ENCODE measurements at regions not wholly inside any gene's neighbourhood (a gene's known extent, or its start where the extent isn't known, plus 50 kb on each side); places are given as distances from the start of the nearest gene placed in this dataset.

DNA sequence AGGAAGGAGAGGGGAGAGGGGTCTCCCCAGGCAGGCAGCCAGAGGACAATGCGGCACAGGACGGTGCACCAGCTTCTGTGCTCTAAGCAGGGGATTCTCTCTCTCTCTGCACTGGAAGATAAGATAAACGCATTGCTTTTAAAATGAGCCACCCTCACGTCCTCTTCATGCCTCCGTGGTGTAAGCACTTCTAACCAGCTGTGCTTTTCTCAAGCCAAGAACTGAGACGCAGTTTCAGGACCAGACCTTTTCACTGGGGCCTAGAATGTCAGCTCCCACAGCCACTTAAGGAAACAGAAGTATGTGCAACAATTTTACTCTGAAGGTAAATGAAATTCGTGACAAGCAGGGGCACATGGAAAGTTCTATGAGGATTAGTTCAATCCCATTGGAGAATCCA, 82.4 kb downstream of the PSMB1 start:
- TF ChIP-seq, protein P1, sequence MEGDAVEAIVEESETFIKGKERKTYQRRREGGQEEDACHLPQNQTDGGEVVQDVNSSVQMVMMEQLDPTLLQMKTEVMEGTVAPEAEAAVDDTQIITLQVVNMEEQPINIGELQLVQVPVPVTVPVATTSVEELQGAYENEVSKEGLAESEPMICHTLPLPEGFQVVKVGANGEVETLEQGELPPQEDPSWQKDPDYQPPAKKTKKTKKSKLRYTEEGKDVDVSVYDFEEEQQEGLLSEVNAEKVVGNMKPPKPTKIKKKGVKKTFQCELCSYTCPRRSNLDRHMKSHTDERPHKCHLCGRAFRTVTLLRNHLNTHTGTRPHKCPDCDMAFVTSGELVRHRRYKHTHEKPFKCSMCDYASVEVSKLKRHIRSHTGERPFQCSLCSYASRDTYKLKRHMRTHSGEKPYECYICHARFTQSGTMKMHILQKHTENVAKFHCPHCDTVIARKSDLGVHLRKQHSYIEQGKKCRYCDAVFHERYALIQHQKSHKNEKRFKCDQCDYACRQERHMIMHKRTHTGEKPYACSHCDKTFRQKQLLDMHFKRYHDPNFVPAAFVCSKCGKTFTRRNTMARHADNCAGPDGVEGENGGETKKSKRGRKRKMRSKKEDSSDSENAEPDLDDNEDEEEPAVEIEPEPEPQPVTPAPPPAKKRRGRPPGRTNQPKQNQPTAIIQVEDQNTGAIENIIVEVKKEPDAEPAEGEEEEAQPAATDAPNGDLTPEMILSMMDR (IDR thresholded peaks at IDR 0.05; ENCODE audit: low read depth, low read length, missing control alignments) = no peak
- H3K4me3 ChIP-seq (ENCODE audit: low read depth, low read length) = no peak overlapping the region
- no peak for DNase-seq (ENCODE audit: low read depth)

DNA sequence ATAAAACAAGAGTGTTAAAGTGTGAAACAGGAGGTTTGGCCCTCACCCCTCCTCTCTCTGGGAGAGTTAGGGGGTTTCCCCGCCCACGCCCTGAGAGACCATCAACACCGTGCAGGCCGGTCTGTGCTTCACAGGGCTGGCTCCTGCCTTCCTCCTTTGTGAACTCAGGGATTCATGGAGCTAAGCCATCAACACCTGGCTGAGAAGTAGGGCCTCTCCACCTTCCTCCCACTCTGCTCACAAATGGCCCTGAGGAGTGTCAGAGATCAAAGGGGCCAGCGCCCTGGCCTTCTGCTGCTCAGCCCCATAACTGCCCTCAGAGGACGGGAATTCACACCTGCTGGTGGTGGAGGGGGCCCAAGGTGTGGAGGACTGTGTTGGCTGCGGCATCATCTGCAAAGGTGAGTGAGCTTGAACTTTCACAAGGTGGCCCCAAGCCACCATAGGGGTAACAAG, 88.6 kb downstream of the PSMB1 start:
- DNase-seq (ENCODE audit: low read depth) = no peak

DNA sequence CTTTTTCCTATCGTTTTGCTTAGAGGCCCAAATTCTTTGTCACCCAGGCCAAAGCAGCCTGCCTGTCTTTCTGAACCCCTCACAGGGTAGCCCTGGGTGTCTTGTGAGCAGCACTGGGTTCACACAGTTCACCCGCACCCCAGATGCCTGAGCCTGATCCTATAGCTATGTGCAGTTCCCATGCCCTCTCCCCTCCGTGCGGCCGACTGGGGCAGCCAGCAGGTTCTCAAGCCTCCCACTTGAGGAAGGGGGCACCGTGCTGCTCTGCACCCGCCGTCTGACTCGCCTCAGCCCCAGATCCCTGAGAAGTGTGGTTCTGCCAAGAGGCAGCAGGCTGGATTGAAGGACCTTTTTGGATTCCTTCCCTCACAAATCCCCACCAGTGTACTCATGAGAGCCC, 89.0 kb downstream of the PSMB1 start:
- H3K4me3 ChIP-seq (ENCODE audit: low read depth, low read length) = no peak overlapping the region
- TF ChIP-seq, protein P1 (IDR thresholded peaks at IDR 0.05; ENCODE audit: low read depth, low read length, missing control alignments) = no peak
- no peak for DNase-seq (ENCODE audit: low read depth)

More for the DNA sequence above, 88.6 kb downstream of the PSMB1 start:
- H3K4me3 ChIP-seq (ENCODE audit: low read depth, low read length) = no peak overlapping the region
- TF ChIP-seq, protein P1 (IDR thresholded peaks at IDR 0.05; ENCODE audit: low read depth, low read length, missing control alignments) = no peak

DNA sequence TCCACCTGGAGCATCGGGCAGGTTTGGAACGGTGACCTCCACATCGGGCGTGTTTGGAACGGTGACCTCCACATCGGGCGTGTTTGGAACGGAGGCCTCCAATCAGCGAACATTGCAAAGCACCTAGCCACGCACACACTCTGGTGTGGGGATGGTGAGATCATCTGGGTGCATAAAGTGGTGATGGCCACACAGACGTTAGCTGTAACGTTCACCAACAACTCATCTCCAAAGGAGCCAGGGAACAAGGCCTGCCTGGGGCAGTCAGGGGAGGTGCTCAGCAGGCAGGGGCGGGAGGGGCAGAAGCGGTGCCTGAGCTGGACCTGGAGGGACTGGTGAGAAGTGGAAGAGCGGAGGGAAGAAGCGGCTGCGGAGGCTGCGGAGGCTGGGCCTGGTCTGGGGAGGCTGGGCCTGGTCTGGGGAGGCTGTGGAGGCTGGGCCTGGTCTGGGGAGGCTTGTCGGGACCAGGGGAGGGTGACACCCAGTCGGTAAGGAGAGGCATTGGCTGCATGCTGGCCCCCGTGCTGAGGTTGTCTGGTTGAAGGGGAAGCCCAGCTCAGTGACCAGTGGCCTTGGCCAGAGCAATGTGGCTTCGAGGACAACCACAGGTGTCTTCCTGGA, 89.9 kb downstream of the PSMB1 start:
- DNase-seq (ENCODE audit: low read depth) = no peak
- TF ChIP-seq, protein P1 (IDR thresholded peaks at IDR 0.05; ENCODE audit: low read depth, low read length, missing control alignments) = no peak
- H3K4me3 ChIP-seq (ENCODE audit: low read depth, low read length) = no peak overlapping the region

DNA sequence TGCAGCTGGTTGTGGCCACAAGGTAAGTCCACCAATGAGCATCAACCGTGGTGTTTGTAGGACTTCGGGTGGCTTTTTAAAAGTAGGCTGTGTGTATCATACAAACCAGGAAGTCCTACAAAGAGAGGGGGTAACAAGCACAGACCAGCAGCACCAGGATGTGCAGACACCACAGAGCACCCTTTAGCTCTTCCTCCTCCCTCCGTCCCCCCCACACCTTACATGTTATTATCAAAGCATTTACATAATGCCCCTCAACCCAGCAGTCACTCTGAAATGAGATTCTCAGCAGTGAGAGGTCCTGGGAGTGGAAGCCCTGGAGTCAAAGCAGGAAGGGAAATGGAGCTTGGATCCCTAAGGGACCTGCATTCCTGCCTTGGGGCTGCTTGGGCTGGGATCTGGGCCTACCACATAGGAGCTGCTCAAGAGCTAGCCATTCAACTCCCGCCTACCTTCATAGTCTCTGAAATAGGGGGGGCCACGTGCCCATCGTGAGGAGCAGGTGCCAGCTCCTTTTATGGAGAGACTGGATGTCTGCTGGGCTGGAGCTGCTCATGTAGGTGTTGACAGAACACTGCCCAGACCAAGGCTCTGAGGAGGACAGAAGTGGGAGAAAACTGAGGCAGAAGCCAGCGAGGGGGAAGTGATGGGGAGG, 90.6 kb downstream of the PSMB1 start:
- TF ChIP-seq, protein P1 (IDR thresholded peaks at IDR 0.05; ENCODE audit: low read depth, low read length, missing control alignments) = no peak
- H3K4me3 ChIP-seq (ENCODE audit: low read depth, low read length) = no peak overlapping the region
- no peak for DNase-seq (ENCODE audit: low read depth)

DNA sequence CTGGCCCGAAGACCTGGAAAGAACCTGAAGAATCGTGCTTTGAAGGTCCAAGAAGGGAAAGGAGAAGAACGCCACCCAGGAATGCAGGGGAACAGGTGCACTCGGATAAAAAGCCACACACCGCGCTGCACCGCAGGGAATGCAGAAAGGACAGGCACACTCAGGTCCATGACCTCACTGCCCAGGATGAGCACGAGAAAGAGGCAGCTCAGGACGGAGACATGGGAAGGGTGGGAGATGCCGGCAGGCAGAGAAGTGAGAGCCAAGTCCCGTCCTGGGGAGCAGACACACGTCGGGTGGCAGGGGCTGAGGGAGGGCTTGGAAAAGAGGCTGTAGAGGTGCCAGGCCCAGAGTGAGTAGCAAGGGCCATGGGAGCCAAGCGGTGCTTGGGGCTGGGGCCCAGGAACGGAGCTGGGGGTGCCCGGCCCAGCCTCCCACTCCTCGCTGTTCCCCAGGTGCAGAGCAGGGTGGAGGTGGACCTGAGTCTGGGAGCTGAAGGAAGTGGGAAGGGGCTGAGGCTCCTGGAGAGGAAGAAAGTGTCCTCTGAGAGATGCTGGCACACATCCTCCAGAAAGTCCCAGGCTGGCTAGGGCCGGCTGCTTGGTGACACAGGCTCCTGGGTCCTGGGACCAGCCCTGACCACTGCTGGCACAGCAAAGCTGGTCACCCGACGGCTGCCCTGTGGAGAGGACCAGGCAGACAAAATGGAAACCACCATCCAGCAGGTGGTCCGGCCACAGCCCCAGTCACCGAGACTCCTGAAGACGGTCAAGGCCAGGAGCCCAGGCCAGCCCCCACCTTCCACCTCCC, 91.3 kb downstream of the PSMB1 start:
- H3K4me3 ChIP-seq (ENCODE audit: low read depth, low read length) = no peak overlapping the region
- no peak for DNase-seq (ENCODE audit: low read depth)
- TF ChIP-seq, protein P1 (IDR thresholded peaks at IDR 0.05; ENCODE audit: low read depth, low read length, missing control alignments) = no peak

Measured in GM12864 (cell line).